Panc1 (cell line): ENCODE measurements at regions not wholly inside any gene's neighbourhood (a gene's known extent, or its start where the extent isn't known, plus 50 kb on each side); places are given as distances from the start of the nearest gene placed in this dataset.
A peak's percentile ranks its signal among the peaks of the same experiment; 100 is the strongest.

Experiments used
- ATAC-seq: fragments of 200-7000 bp; cut with Tn5 transposase; 2 replicates; pipeline ENCODE4 v1.9.1; 2020; ENCODE audit warnings: mild to moderate bottlenecking, moderate library complexity
- BruUV-seq: library from RNA; stranded (reverse); fragments of 400-500 nt; replicated peaks from 2 replicates; lab custom pipeline; 2021; lab: Mats Ljungman, UMichigan
- CTCF ChIA-PET: fragments of 300-600 bp; sonication (Branson Sonifier 250); formaldehyde crosslinking; loops from one replicate; lab custom pipeline; 2022; ENCODE audit warnings: antibody characterized with exemption; lab: Charles Lee
- POLR2A ChIA-PET: fragments of 300-600 bp; sonication (Branson Sonifier 250); formaldehyde crosslinking; loops from one replicate; lab custom pipeline; 2022; ENCODE audit warnings: antibody characterized with exemption; lab: Charles Lee
- DNase-seq: peaks from one replicate; pipeline ENCODE4 v3.0.0-alpha.2; 2010; ENCODE audit warnings: low read depth, low spot score
- H3K27ac ChIP-seq: 2 replicates; pipeline ENCODE4 v1.5.1; 2011; ENCODE audit warnings: mild to moderate bottlenecking, low read length, inconsistent platforms
- H3K27me3 ChIP-seq: fragments of 200-500 bp; sonication (Bioruptor generic); 2 replicates; pipeline ENCODE4 v1.6.0; 2014; ENCODE audit warnings: low read length, inconsistent platforms; ENCODE audit not compliant: control insufficient read depth, insufficient read depth
- H3K36me3 ChIP-seq: fragments of 200-500 bp; sonication (Bioruptor generic); 2 replicates; pipeline ENCODE4 v1.5.1; 2014; ENCODE audit warnings: inconsistent platforms, mild to moderate bottlenecking, low read length, moderate library complexity; ENCODE audit not compliant: control insufficient read depth, insufficient read depth
- H3K4me1 ChIP-seq: 2 replicates; pipeline ENCODE4 v1.5.1; 2011; ENCODE audit warnings: inconsistent platforms, mild to moderate bottlenecking, low read length, moderate library complexity; ENCODE audit not compliant: control insufficient read depth, insufficient read depth
- H3K4me3 ChIP-seq, 2 experiments: 2 replicates each; pipeline ENCODE4 v1.5.1; 2011 to 2012; ENCODE audit warnings: low read depth in 2 of 2, low read length in 2 of 2, mild to moderate bottlenecking in 2 of 2, inconsistent platforms in 1 of 2, moderate library complexity in 1 of 2
- H3K9me3 ChIP-seq: fragments of 200-500 bp; sonication (Bioruptor generic); 2 replicates; pipeline ENCODE4 v1.5.1; 2014; ENCODE audit warnings: low read depth, mild to moderate bottlenecking, inconsistent platforms, low read length, moderate library complexity; ENCODE audit not compliant: control insufficient read depth, insufficient read depth
- CTCF ChIP-seq: fragments of 450-650 bp; IDR thresholded peaks from 2 replicates; pipeline ENCODE4 v1.5.1; 2017; ENCODE audit warnings: mild to moderate bottlenecking
- POLR2AphosphoS5 ChIP-seq: IDR thresholded peaks from 2 replicates; pipeline ENCODE4 v1.6.1; 2012; ENCODE audit warnings: mild to moderate bottlenecking, low read depth, low read length, moderate library complexity
- SIN3A ChIP-seq: IDR thresholded peaks from 2 replicates; pipeline ENCODE4 v1.6.1; 2012; ENCODE audit warnings: low read depth, mild to moderate bottlenecking, low read length, moderate library complexity, borderline replicate concordance; ENCODE audit not compliant: insufficient read depth
- TCF7L2 ChIP-seq: IDR thresholded peaks from 2 replicates; pipeline ENCODE4 v1.6.1; 2011; ENCODE audit warnings: mild to moderate bottlenecking, low read depth, low read length, inconsistent platforms
- in situ Hi-C: cut with HindIII; loops from 2 replicates; pipeline ENCODE4 v1.10.0; 2016; ENCODE audit warnings: low sequenced_read_pairs, low pct_unique_long_range_greater_than_20kb
- intact Hi-C: fragments of 100-400 bp; cut with micrococcal nuclease; formaldehyde crosslinking; loops from one replicate; pipeline ENCODE4 v1.10.0; 2022; ENCODE audit not compliant: unreplicated experiment
- TF ChIP-seq, protein P1 (sequence below), 2 experiments: IDR thresholded peaks; 2 replicates each; pipeline ENCODE4 v1.6.1; 2011 to 2012; ENCODE audit warnings: low read depth in 2 of 2, control low read depth in 1 of 2, low read length in 1 of 2, mild to moderate bottlenecking in 1 of 2, moderate library complexity in 1 of 2; ENCODE audit not compliant: insufficient read depth in 1 of 2

DNA sequence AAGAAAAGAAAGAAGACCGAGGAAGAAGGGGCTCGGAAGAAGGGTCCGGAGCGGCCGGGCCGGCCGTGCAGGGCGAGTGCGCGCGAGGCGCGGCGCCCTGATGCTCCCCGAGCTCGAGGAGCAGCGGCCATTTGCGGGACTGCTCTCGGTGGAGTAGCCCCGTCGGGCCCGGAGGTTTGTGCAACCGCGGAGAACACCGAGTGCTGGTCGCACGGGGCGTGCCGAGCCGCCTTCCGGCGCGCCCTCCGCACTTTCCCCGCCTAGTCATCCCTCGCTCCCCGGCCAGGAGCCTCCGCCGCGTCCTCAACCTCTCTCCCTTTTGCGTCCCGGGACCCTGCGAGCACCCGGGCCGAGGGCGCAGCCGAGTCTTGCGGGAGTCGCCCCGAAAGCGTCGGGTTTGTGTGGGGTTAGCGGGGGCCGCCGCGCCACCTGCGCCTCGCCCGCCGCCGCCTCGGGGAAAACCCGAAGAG, 127.4 kb downstream of the LAS1L start:
- ATAC-seq, result peak; percentile 86
- CTCF ChIA-PET, result no interaction called here
- no peak overlapping the region for H3K27ac ChIP-seq
- intact Hi-C loops (loop anchor here (10.0 kb wide), 1 partner anchor 362 kb away; no protein-coding TSS in a partner anchor), in situ Hi-C loops (no loop called here)
- POLR2A ChIA-PET, result no interaction called here
- TF ChIP-seq TCF7L2, result no peak
- no peak for TF ChIP-seq SIN3A
- TF ChIP-seq CTCF, result no peak
- TF ChIP-seq POLR2AphosphoS5, result no peak
- TF ChIP-seq, protein P1, sequence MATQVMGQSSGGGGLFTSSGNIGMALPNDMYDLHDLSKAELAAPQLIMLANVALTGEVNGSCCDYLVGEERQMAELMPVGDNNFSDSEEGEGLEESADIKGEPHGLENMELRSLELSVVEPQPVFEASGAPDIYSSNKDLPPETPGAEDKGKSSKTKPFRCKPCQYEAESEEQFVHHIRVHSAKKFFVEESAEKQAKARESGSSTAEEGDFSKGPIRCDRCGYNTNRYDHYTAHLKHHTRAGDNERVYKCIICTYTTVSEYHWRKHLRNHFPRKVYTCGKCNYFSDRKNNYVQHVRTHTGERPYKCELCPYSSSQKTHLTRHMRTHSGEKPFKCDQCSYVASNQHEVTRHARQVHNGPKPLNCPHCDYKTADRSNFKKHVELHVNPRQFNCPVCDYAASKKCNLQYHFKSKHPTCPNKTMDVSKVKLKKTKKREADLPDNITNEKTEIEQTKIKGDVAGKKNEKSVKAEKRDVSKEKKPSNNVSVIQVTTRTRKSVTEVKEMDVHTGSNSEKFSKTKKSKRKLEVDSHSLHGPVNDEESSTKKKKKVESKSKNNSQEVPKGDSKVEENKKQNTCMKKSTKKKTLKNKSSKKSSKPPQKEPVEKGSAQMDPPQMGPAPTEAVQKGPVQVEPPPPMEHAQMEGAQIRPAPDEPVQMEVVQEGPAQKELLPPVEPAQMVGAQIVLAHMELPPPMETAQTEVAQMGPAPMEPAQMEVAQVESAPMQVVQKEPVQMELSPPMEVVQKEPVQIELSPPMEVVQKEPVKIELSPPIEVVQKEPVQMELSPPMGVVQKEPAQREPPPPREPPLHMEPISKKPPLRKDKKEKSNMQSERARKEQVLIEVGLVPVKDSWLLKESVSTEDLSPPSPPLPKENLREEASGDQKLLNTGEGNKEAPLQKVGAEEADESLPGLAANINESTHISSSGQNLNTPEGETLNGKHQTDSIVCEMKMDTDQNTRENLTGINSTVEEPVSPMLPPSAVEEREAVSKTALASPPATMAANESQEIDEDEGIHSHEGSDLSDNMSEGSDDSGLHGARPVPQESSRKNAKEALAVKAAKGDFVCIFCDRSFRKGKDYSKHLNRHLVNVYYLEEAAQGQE (IDR thresholded peaks at IDR 0.05; ENCODE audit: insufficient read depth in 1 of 2, low read depth in 2 of 2, low read length in 1 of 2), result no peak
- H3K4me3 ChIP-seq, result peak overlapping the region; percentile 43 to 44
- H3K27me3 ChIP-seq, result no peaks in the 10 kb centered on the region
- H3K9me3 ChIP-seq, result no peaks in the 10 kb centered on the region
- H3K36me3 ChIP-seq, result no peaks in the 10 kb centered on the region
- no peaks in the 10 kb centered on the region for H3K4me1 ChIP-seq
- DNase-seq, result no peak
- no TSS peak for BruUV-seq

DNA sequence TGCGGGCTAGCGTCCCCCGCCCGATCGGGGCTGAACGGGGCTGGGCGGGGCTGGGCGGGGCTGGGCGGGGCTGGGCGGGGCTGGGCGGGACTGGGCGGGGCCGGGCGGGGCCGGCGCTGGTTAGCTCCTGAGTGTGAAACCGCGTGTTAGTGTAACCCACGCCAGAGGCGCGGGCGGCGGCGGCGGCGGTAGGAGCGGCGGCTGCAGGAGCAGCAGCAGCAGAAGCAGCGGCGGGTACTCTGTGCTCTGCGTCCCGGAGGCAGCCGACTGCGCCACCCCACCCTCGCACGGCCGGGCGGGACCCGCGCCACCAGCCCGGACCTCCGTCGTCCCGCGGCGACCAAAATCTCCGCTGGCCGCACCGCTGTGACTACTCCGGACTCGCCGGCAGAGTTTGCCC, 128.1 kb downstream of the LAS1L start:
- POLR2A ChIA-PET, result interaction anchor here (0.5 to 0.7 kb wide), 3 partner anchors 124 to 141 kb away, joined by 3 to 7 read pairs (median 7); no protein-coding TSS in a partner anchor
- intact Hi-C loops, result loop anchor here (10.0 kb wide), 1 partner anchor 362 kb away; no protein-coding TSS in a partner anchor
- DNase-seq (no peak), ATAC-seq (peak; percentile 91)
- no peaks in the 10 kb centered on the region for H3K4me1 ChIP-seq
- H3K27ac ChIP-seq, result no peak overlapping the region
- no peaks in the 10 kb centered on the region for H3K9me3 ChIP-seq
- no peaks in the 10 kb centered on the region for H3K27me3 ChIP-seq
- no peaks in the 10 kb centered on the region for H3K36me3 ChIP-seq
- in situ Hi-C loops, result no loop called here
- BruUV-seq, result no TSS peak
- no peak for TF ChIP-seq POLR2AphosphoS5
- TF ChIP-seq, protein P1 (IDR thresholded peaks at IDR 0.05; ENCODE audit: insufficient read depth in 1 of 2, low read depth in 2 of 2, low read length in 1 of 2), result no peak
- TF ChIP-seq CTCF, result no peak
- no peak for TF ChIP-seq SIN3A
- no peak for TF ChIP-seq TCF7L2
- CTCF ChIA-PET, result no interaction called here
- H3K4me3 ChIP-seq, result peak overlapping the region; percentile 43 to 44
